H9 (cell line): ENCODE measurements at regions not wholly inside any gene's neighbourhood (a gene's known extent, or its start where the extent isn't known, plus 50 kb on each side); places are given as distances from the start of the nearest gene placed in this dataset.

ENCODE experiments used
- DNase-seq: peaks from one replicate; pipeline ENCODE4 v3.0.0-alpha.2; 2017
- H2AFZ ChIP-seq: one replicate; pipeline ENCODE4 v1.6.1; 2013; ENCODE audit warnings: mild to moderate bottlenecking, low read length, control low read depth, moderate library complexity
- H2AK5ac ChIP-seq: 2 replicates; pipeline ENCODE4 v1.6.1; 2013; ENCODE audit warnings: low read length, control low read depth, mixed read lengths; ENCODE audit not compliant: insufficient read length
- H2BK120ac ChIP-seq: one replicate; pipeline ENCODE4 v1.6.1; 2013; ENCODE audit warnings: low read depth, mild to moderate bottlenecking, low read length, control low read depth, inconsistent platforms; ENCODE audit not compliant: poor library complexity, severe bottlenecking
- H2BK12ac ChIP-seq: 2 replicates; pipeline ENCODE4 v1.6.1; 2013; ENCODE audit warnings: low read length, control low read depth, mixed read lengths, low read depth; ENCODE audit not compliant: insufficient read length
- H2BK15ac ChIP-seq: 2 replicates; pipeline ENCODE4 v1.6.1; 2013; ENCODE audit warnings: low read depth, low read length, control low read depth
- H2BK20ac ChIP-seq: one replicate; pipeline ENCODE4 v1.6.1; 2013; ENCODE audit warnings: low read depth, mild to moderate bottlenecking, low read length, control low read depth, inconsistent platforms; ENCODE audit not compliant: poor library complexity, severe bottlenecking
- H2BK5ac ChIP-seq: 2 replicates; pipeline ENCODE4 v1.6.1; 2013; ENCODE audit warnings: low read length, control low read depth, mixed read lengths; ENCODE audit not compliant: insufficient read length
- H3K14ac ChIP-seq: 2 replicates; pipeline ENCODE4 v1.6.1; 2013; ENCODE audit warnings: low read length, control low read depth; ENCODE audit not compliant: insufficient read depth
- H3K18ac ChIP-seq: 2 replicates; pipeline ENCODE4 v1.6.1; 2013; ENCODE audit warnings: low read depth, mild to moderate bottlenecking, mixed read lengths, low read length, control low read depth; ENCODE audit not compliant: insufficient read length
- H3K23ac ChIP-seq: 2 replicates; pipeline ENCODE4 v1.6.1; 2013; ENCODE audit warnings: low read length, control low read depth, mixed read lengths, low read depth; ENCODE audit not compliant: insufficient read length
- H3K23me2 ChIP-seq: 2 replicates; pipeline ENCODE4 v1.6.1; 2013; ENCODE audit warnings: low read depth, mild to moderate bottlenecking, mixed read lengths, low read length, control low read depth; ENCODE audit not compliant: insufficient read length, poor library complexity, severe bottlenecking
- H3K27ac ChIP-seq: 2 replicates; pipeline ENCODE4 v1.5.1; 2013; ENCODE audit warnings: low read length, control low read depth, mixed read lengths, low read depth; ENCODE audit not compliant: insufficient read length
- H3K27me3 ChIP-seq: 2 replicates; pipeline ENCODE4 v1.6.1; 2013; ENCODE audit warnings: low read length, control low read depth, inconsistent platforms; ENCODE audit not compliant: insufficient read depth
- H3K4ac ChIP-seq: 2 replicates; pipeline ENCODE4 v1.6.1; 2013; ENCODE audit warnings: low read depth, mild to moderate bottlenecking, control low read depth, inconsistent platforms, low read length, moderate library complexity
- H3K4me1 ChIP-seq: 2 replicates; pipeline ENCODE4 v1.6.1; 2013; ENCODE audit warnings: low read length, control low read depth, inconsistent platforms; ENCODE audit not compliant: insufficient read depth
- H3K4me2 ChIP-seq: 2 replicates; pipeline ENCODE4 v1.6.1; 2013; ENCODE audit warnings: low read length, control low read depth, mixed read lengths; ENCODE audit not compliant: insufficient read length, insufficient read depth
- H3K56ac ChIP-seq: 2 replicates; pipeline ENCODE4 v1.6.1; 2013; ENCODE audit warnings: low read depth, mild to moderate bottlenecking, mixed read lengths, low read length, control low read depth; ENCODE audit not compliant: insufficient read length
- H3K79me1 ChIP-seq: 2 replicates; pipeline ENCODE4 v1.6.1; 2013; ENCODE audit warnings: low read depth, mild to moderate bottlenecking, moderate library complexity, low read length, control low read depth, inconsistent platforms; ENCODE audit not compliant: insufficient read depth, poor library complexity, severe bottlenecking
- H3K79me2 ChIP-seq: 2 replicates; pipeline ENCODE4 v1.6.1; 2013; ENCODE audit warnings: low read length, control low read depth, inconsistent platforms; ENCODE audit not compliant: insufficient read depth
- H3K9ac ChIP-seq: 2 replicates; pipeline ENCODE4 v1.6.1; 2013; ENCODE audit warnings: low read length, control low read depth, mixed read lengths; ENCODE audit not compliant: insufficient read length; ENCODE audit errors: extremely low read depth
- H3K9me3 ChIP-seq: one replicate; pipeline ENCODE4 v1.6.1; 2013; ENCODE audit warnings: low read depth, low read length, inconsistent platforms; ENCODE audit not compliant: control insufficient read depth
- H3T11ph ChIP-seq: one replicate; pipeline ENCODE4 v1.6.1; 2013; ENCODE audit warnings: mild to moderate bottlenecking, low read length, control low read depth, inconsistent platforms
- H4K20me1 ChIP-seq: one replicate; pipeline ENCODE4 v1.6.1; 2013; ENCODE audit not compliant: control insufficient read depth, insufficient read length, insufficient read depth
- H4K5ac ChIP-seq: 2 replicates; pipeline ENCODE4 v1.6.1; 2013; ENCODE audit warnings: low read depth, mild to moderate bottlenecking, mixed read lengths, low read length, control low read depth; ENCODE audit not compliant: insufficient read length
- H4K8ac ChIP-seq: replicated peaks from 2 replicates; pipeline ENCODE4 v1.6.1; 2013; ENCODE audit warnings: low read length, control low read depth, mixed read lengths, low read depth; ENCODE audit not compliant: insufficient read length
- H4K91ac ChIP-seq: 2 replicates; pipeline ENCODE4 v1.6.1; 2013; ENCODE audit warnings: low read depth, mild to moderate bottlenecking, moderate library complexity, mixed read lengths, low read length, control low read depth; ENCODE audit not compliant: insufficient read length
- H3K27ac Mint-ChIP-seq, 3 experiments: 2 replicates in 2 of 3; 3 replicates in 1 of 3; pipeline ENCODE4 v1.8.0; 2020 to 2021; ENCODE audit warnings: mixed read lengths in 3 of 3, mild to moderate bottlenecking in 1 of 3, moderate library complexity in 1 of 3
- H3K27me3 Mint-ChIP-seq: 2 replicates; pipeline ENCODE4 v1.8.0; 2021; ENCODE audit warnings: low read depth, mild to moderate bottlenecking, moderate library complexity, mixed read lengths
- H3K36me3 Mint-ChIP-seq, 3 experiments: 2 replicates in 2 of 3; 3 replicates in 1 of 3; pipeline ENCODE4 v1.8.0; 2020 to 2021; ENCODE audit warnings: low read depth in 3 of 3, mixed read lengths in 3 of 3; ENCODE audit not compliant: insufficient read depth in 1 of 3
- H3K4me1 Mint-ChIP-seq, 2 experiments: 2 replicates each; pipeline ENCODE4 v1.8.0; 2020; ENCODE audit warnings: mixed read lengths in 2 of 2
- H3K4me3 Mint-ChIP-seq, 2 experiments: 2 replicates in 1 of 2; 3 replicates in 1 of 2; pipeline ENCODE4 v1.8.0; 2020 to 2021; ENCODE audit warnings: mild to moderate bottlenecking in 2 of 2, mixed read lengths in 2 of 2, moderate library complexity in 1 of 2
- H3K9me3 Mint-ChIP-seq, 2 experiments: 2 replicates in 1 of 2; 3 replicates in 1 of 2; pipeline ENCODE4 v1.8.0; 2020; ENCODE audit warnings: mild to moderate bottlenecking in 2 of 2, mixed read lengths in 2 of 2, moderate library complexity in 1 of 2
- WGBS: extraction: QIAGEN DNeasy Blood & Tissue Kit; methylation state at CpG from one replicate; pipeline ENCODE4 v1.1.7; 2013; ENCODE audit warnings: missing lambda C conversion rate, low lambda C conversion rate, mixed read lengths; ENCODE audit not compliant: insufficient read length; ENCODE audit errors: extremely low coverage; 5-methylcytosine and 5-hydroxymethylcytosine counted together
- TF ChIP-seq, protein P1 (sequence below): fragments of 200-600 bp; sonication (generic); conservative IDR thresholded peaks from 3 replicates; pipeline ENCODE4 v1.8.0; 2021; ENCODE audit warnings: antibody characterized with exemption, mild to moderate bottlenecking

DNA sequence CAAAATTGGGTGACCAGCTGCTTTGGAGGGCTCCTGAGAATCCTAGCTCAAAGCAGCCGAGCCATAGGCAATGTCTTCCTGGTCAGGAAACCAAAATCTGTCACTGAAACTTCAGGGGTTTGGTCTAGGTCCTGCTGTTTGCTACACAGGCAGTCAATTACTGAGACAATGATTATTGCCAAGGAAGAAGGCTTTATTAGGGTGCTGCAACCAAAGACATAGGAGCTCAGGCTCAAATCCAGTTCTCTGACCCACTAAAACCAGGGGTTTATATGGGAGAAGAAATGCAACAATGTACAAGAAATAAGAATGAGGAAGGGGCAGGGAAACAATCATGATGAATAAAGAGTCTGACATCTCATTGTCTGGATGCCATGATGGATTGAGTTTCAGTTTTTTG is 410.3 kb upstream of the ZWINT start:
- no peak for DNase-seq
- Histone ChIP-seq H4K91ac (no peak overlapping the region), H3K4me1 (no peaks in the 10 kb centered on the region), H2AFZ (no peak overlapping the region), H3K56ac (no peak overlapping the region), H4K5ac (no peak overlapping the region), H4K20me1 (no peaks in the 10 kb centered on the region), H2BK20ac (no peak overlapping the region), H2BK120ac (no peak overlapping the region), H4K8ac (no peak overlapping the region), H3K27me3 (no peaks in the 10 kb centered on the region), H3K79me2 (no peaks in the 10 kb centered on the region), H3K23me2 (no peaks in the 10 kb centered on the region), H3K4me2 (no peak overlapping the region), H3T11ph (no peak overlapping the region), H3K79me1 (no peaks in the 10 kb centered on the region), H3K23ac (no peak overlapping the region), H3K27ac (no peak overlapping the region), H3K4ac (no peak overlapping the region), H2BK15ac (no peak overlapping the region), H3K14ac (no peak overlapping the region), H3K18ac (no peak overlapping the region), H2BK5ac (no peak overlapping the region), H3K9me3 (no peaks in the 10 kb centered on the region), H2AK5ac (no peak overlapping the region), H2BK12ac (no peak overlapping the region), H3K9ac (no peak overlapping the region)
- Mint-ChIP-seq H3K36me3 (peaks cover 4 to 21% (median 12%) of the 10 kb centered on the region in 3 experiments; a peak in 6 of 7 replicates), H3K4me1 (no peaks in the 10 kb centered on the region), H3K27ac (no peak overlapping the region), H3K27me3 (no peaks in the 10 kb centered on the region; the same call in 1 of the 2 replicates), H3K4me3 (no peak overlapping the region), H3K9me3 (peaks cover 21 to 30% of the 10 kb centered on the region in 2 experiments)
- TF ChIP-seq, protein P1, sequence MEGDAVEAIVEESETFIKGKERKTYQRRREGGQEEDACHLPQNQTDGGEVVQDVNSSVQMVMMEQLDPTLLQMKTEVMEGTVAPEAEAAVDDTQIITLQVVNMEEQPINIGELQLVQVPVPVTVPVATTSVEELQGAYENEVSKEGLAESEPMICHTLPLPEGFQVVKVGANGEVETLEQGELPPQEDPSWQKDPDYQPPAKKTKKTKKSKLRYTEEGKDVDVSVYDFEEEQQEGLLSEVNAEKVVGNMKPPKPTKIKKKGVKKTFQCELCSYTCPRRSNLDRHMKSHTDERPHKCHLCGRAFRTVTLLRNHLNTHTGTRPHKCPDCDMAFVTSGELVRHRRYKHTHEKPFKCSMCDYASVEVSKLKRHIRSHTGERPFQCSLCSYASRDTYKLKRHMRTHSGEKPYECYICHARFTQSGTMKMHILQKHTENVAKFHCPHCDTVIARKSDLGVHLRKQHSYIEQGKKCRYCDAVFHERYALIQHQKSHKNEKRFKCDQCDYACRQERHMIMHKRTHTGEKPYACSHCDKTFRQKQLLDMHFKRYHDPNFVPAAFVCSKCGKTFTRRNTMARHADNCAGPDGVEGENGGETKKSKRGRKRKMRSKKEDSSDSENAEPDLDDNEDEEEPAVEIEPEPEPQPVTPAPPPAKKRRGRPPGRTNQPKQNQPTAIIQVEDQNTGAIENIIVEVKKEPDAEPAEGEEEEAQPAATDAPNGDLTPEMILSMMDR: no peak
- WGBS: no CpG with 5 or more reads among the region's 1 CpG
